GM10266 (cell line): ENCODE measurements at regions not wholly inside any gene's neighbourhood (a gene's known extent, or its start where the extent isn't known, plus 50 kb on each side); places are given as distances from the start of the nearest gene placed in this dataset.

Experiments
- DNase-seq: peaks from one replicate; pipeline ENCODE4 v3.0.0; 2012; ENCODE audit errors: extremely low spot score
- CTCF ChIP-seq: IDR thresholded peaks from 2 replicates; pipeline ENCODE4 v1.5.1; 2012; ENCODE audit warnings: mild to moderate bottlenecking, low read depth; ENCODE audit not compliant: control insufficient read depth, insufficient read depth; ENCODE audit errors: missing control alignments

- no peak for DNase-seq
- no peak for TF ChIP-seq CTCF
These were observed 131.8 kb downstream of the MREG start for GRCh38 chr2:215881582-215881981.

GRCh38 chr2:215880970-215881369 is 132.4 kb downstream of the MREG start:
- DNase-seq = peak; percentile 44
- no peak for TF ChIP-seq CTCF

- DNase-seq = no peak
- TF ChIP-seq CTCF = no peak
These were observed 133.1 kb downstream of the MREG start for GRCh38 chr2:215879977-215880940.

GRCh38 chr2:215879331-215879730 is 134.0 kb downstream of the MREG start:
- no peak for TF ChIP-seq CTCF
- no peak for DNase-seq

GRCh38 chr2:215878476-215879063 is 134.8 kb downstream of the MREG start:
- no peak for DNase-seq
- no peak for TF ChIP-seq CTCF

- DNase-seq = no peak
- no peak for TF ChIP-seq CTCF
These were observed 136.5 kb downstream of the MREG start for GRCh38 chr2:215876937-215877238.
